Stimulated activated CD8-positive, alpha-beta memory T cell treated with anti-CD3 and anti-CD28 coated beads, Interleukin-4, amount 100 ng/mL, for 48 hours (primary cell): ENCODE measurements at regions not wholly inside any gene's neighbourhood (a gene's known extent, or its start where the extent isn't known, plus 50 kb on each side); places are given as distances from the start of the nearest gene placed in this dataset.
"Not testable (repeated sequence)": the region's sequence is repeated elsewhere in the genome, so short reads cannot be mapped to it uniquely, and the experiment has no call there.

ENCODE experiments used
- DNase-seq: peaks from one replicate; pipeline ENCODE4 v3.0.0-alpha.2; 2020

- DNase-seq, result not testable (repeated sequence)
Observed at GRCh38 chr2:134040626-134041172, 213.2 kb upstream of the MGAT5 start.

GRCh38 chr2:134041877-134042276 is 212.0 kb upstream of the MGAT5 start:
- no peak for DNase-seq

- not testable (repeated sequence) for DNase-seq
Observed at GRCh38 chr2:134043028-134043427, 210.8 kb upstream of the MGAT5 start.

GRCh38 chr2:134052173-134052572 is 201.7 kb upstream of the MGAT5 start:
- no peak for DNase-seq

GRCh38 chr2:134056173-134056572 is 197.7 kb upstream of the MGAT5 start:
- DNase-seq, result no peak

- not testable (repeated sequence) for DNase-seq
Observed at GRCh38 chr2:134061066-134061465, 192.8 kb upstream of the MGAT5 start.

- DNase-seq, result not testable (repeated sequence)
Observed at GRCh38 chr2:134062235-134062634, 191.6 kb upstream of the MGAT5 start.

- not testable (repeated sequence) for DNase-seq
Observed at GRCh38 chr2:134063916-134064315, 190.0 kb upstream of the MGAT5 start.

GRCh38 chr2:134070281-134070741 is 183.6 kb upstream of the MGAT5 start:
- DNase-seq, result no peak

GRCh38 chr2:134072341-134072740 is 181.5 kb upstream of the MGAT5 start:
- DNase-seq, result no peak

GRCh38 chr2:134073023-134073422 is 180.8 kb upstream of the MGAT5 start:
- no peak for DNase-seq

- no peak for DNase-seq
Observed at GRCh38 chr2:134074619-134075018, 179.3 kb upstream of the MGAT5 start.

GRCh38 chr2:134075204-134075603 is 178.7 kb upstream of the MGAT5 start:
- no peak for DNase-seq

- DNase-seq, result no peak
Observed at GRCh38 chr2:134078354-134078753, 175.5 kb upstream of the MGAT5 start.

GRCh38 chr2:134079373-134079772 is 174.5 kb upstream of the MGAT5 start:
- DNase-seq, result no peak

- DNase-seq, result no peak
Observed at GRCh38 chr2:134080386-134081089, 173.3 kb upstream of the MGAT5 start.

GRCh38 chr2:134081238-134081938 is 172.5 kb upstream of the MGAT5 start:
- DNase-seq, result no peak

GRCh38 chr2:134083548-134083947 is 170.3 kb upstream of the MGAT5 start:
- DNase-seq, result no peak

- DNase-seq, result no peak
Observed at GRCh38 chr2:134086594-134087219, 167.2 kb upstream of the MGAT5 start.

GRCh38 chr2:134087371-134087921 is 166.4 kb upstream of the MGAT5 start:
- DNase-seq, result no peak

GRCh38 chr2:134089454-134089853 is 164.4 kb upstream of the MGAT5 start:
- no peak for DNase-seq

- no peak for DNase-seq
Observed at GRCh38 chr2:134097740-134098139, 156.1 kb upstream of the MGAT5 start.

GRCh38 chr2:134098321-134098720 is 155.6 kb upstream of the MGAT5 start:
- DNase-seq, result no peak
